ENCODE measurements at regions not wholly inside any gene's neighbourhood (a gene's known extent, or its start where the extent isn't known, plus 50 kb on each side); places are given as distances from the start of the nearest gene placed in this dataset.

DNA sequence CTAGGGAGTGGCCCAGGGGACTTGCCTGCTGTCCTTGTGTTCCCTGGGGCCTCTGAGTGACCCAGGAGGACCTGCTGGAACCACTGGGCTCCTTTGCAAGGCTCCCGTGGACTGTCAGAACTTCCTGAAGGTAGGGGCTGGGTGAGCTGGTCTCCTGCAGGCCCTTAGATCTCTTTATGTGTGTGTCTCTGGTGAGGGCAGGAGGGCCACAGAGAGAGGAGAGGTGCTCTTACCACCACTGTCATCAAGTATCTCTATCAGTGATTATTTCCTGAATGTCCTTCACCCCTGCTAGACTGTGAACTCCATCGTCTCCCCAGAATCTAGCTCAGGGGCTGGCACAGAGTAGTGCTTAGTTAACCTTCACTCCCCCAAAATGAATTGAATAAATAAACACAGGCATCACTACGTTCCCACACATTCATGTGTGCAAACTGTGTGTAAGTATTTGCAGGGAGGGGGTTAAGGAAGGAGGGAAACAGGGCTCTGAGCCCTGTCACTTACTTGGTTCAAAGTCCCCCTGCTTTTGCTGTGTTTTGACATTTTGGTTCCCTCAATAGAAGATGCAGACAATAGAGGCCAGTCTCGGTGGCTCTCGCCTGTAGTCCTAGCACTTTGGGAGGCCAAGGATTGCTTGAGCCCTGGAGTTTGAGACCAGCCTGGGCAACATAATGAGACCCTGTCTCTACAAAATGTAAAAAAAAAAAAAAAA, 100.8 kb upstream of the HAAO start:
- no peak for DNase-seq
- in situ Hi-C loops (cut with HindIII; ENCODE audit: low pct_ligation_motif_present, low sequenced_read_pairs), result no loop called here
- no peaks in the 10 kb centered on the region for H3K36me3 ChIP-seq (replicated peaks)
- TF ChIP-seq CTCF (IDR thresholded peaks at IDR 0.05; ENCODE audit: low read depth, low read length, missing control alignments), result no peak
- H3K27ac ChIP-seq, result no peak overlapping the region
- H3K27me3 ChIP-seq (replicated peaks), result no peaks in the 10 kb centered on the region
- H3K4me3 ChIP-seq (ENCODE audit: low read depth, low read length), result no peak overlapping the region

GRCh38 chr2:42890791-42891355, 98.5 kb upstream of the HAAO start:
- TF ChIP-seq CTCF (IDR thresholded peaks at IDR 0.05; ENCODE audit: low read depth, low read length, missing control alignments), result no peak
- no peak overlapping the region for H3K4me3 ChIP-seq (ENCODE audit: low read depth, low read length)
- no peak for DNase-seq
- no peak overlapping the region for H3K27ac ChIP-seq
- no peaks in the 10 kb centered on the region for H3K36me3 ChIP-seq (replicated peaks)
- no peaks in the 10 kb centered on the region for H3K27me3 ChIP-seq (replicated peaks)
- in situ Hi-C loops (cut with HindIII; ENCODE audit: low pct_ligation_motif_present, low sequenced_read_pairs), result no loop called here

- Histone ChIP-seq H3K27ac (no peak overlapping the region), H3K4me3 (ENCODE audit: low read depth, low read length) (no peak overlapping the region), H3K36me3 (replicated peaks) (no peaks in the 10 kb centered on the region), H3K27me3 (replicated peaks) (no peaks in the 10 kb centered on the region)
- DNase-seq, result no peak
- no peak for TF ChIP-seq CTCF (IDR thresholded peaks at IDR 0.05; ENCODE audit: low read depth, low read length, missing control alignments)
- in situ Hi-C loops (cut with HindIII; ENCODE audit: low pct_ligation_motif_present, low sequenced_read_pairs), result no loop called here
Observed at GRCh38 chr2:42888321-42889245, 96.2 kb upstream of the HAAO start.

GRCh38 chr2:42886921-42887320, 94.5 kb upstream of the HAAO start:
- peak; percentile 55 for DNase-seq
- TF ChIP-seq CTCF (IDR thresholded peaks at IDR 0.05; ENCODE audit: low read depth, low read length, missing control alignments), result no peak
- no peaks in the 10 kb centered on the region for H3K36me3 ChIP-seq (replicated peaks)

GRCh38 chr2:42882756-42883155, 90.4 kb upstream of the HAAO start:
- H3K4me3 ChIP-seq (ENCODE audit: low read depth, low read length), result no peak overlapping the region
- in situ Hi-C loops (cut with HindIII; ENCODE audit: low pct_ligation_motif_present, low sequenced_read_pairs), result no loop called here

More at GRCh38 chr2:42886921-42887320, 94.5 kb upstream of the HAAO start:
- H3K4me3 ChIP-seq (ENCODE audit: low read depth, low read length), result no peak overlapping the region
- H3K27me3 ChIP-seq (replicated peaks), result no peaks in the 10 kb centered on the region
- in situ Hi-C loops (cut with HindIII; ENCODE audit: low pct_ligation_motif_present, low sequenced_read_pairs), result no loop called here
- H3K27ac ChIP-seq, result no peak overlapping the region

More at GRCh38 chr2:42882756-42883155, 90.4 kb upstream of the HAAO start:
- no peaks in the 10 kb centered on the region for H3K36me3 ChIP-seq (replicated peaks)
- no peak for DNase-seq
- no peaks in the 10 kb centered on the region for H3K27me3 ChIP-seq (replicated peaks)
- no peak for TF ChIP-seq CTCF (IDR thresholded peaks at IDR 0.05; ENCODE audit: low read depth, low read length, missing control alignments)
- no peak overlapping the region for H3K27ac ChIP-seq
